ENCODE measurements at regions not wholly inside any gene's neighbourhood (a gene's known extent, or its start where the extent isn't known, plus 50 kb on each side); places are given as distances from the start of the nearest gene placed in this dataset.

DNA sequence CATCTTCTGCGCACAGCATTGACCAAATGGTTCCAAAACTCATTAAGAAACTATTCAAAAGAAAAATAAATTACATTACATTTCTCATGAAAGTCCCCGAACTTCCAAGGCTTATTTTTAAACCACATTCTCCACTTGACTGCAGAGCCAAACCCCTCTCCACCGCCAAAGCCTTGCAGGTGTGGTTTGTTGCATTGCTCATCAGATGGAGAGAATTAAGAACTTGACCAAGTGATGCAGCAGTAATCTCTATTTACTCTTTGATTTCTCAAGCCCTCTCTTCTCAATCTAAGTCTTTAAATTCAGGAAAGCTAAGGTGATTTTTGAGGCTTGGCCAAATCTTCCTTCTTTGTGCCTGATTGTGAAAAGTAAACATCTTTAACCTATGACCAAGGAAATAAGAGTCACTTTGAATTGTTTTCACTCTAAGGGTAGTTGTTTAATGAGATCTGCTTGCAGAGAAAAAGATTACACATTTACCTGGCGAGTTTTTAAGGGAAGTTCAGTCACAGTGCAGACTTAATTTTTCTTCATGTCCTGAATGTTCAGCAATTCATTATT, 290.5 kb upstream of the ITGA1 start:
- H3K4me2 ChIP-seq (ENCODE audit: low read length): no peak overlapping the region
- FAIRE-seq (no peak), DNase-seq (ENCODE audit: low read depth) (no peak)
- H4K20me1 ChIP-seq (ENCODE audit: insufficient read depth, low read length): no peaks in the 10 kb centered on the region
- no peaks in the 10 kb centered on the region for H3K9me3 ChIP-seq (ENCODE audit: insufficient read depth, low read depth, low read length)
- Mint-ChIP-seq H3K4me3 (ENCODE audit: unreplicated experiment) (no peak overlapping the region), H3K27me3 (ENCODE audit: low read depth, unreplicated experiment) (no peaks in the 10 kb centered on the region), H3K27ac (ENCODE audit: unreplicated experiment) (no peak overlapping the region), H3K9me3 (ENCODE audit: unreplicated experiment) (no peaks in the 10 kb centered on the region), H3K36me3 (ENCODE audit: low read depth, unreplicated experiment) (no peaks in the 10 kb centered on the region), H3K4me1 (ENCODE audit: low read depth, unreplicated experiment) (no peaks in the 10 kb centered on the region)
- TF ChIP-seq, protein P1, sequence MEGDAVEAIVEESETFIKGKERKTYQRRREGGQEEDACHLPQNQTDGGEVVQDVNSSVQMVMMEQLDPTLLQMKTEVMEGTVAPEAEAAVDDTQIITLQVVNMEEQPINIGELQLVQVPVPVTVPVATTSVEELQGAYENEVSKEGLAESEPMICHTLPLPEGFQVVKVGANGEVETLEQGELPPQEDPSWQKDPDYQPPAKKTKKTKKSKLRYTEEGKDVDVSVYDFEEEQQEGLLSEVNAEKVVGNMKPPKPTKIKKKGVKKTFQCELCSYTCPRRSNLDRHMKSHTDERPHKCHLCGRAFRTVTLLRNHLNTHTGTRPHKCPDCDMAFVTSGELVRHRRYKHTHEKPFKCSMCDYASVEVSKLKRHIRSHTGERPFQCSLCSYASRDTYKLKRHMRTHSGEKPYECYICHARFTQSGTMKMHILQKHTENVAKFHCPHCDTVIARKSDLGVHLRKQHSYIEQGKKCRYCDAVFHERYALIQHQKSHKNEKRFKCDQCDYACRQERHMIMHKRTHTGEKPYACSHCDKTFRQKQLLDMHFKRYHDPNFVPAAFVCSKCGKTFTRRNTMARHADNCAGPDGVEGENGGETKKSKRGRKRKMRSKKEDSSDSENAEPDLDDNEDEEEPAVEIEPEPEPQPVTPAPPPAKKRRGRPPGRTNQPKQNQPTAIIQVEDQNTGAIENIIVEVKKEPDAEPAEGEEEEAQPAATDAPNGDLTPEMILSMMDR (IDR thresholded peaks at IDR 0.05; ENCODE audit: insufficient read depth, low read depth, low read length): no peak
- no peak for TF ChIP-seq EZH2 (IDR thresholded peaks at IDR 0.05; ENCODE audit: insufficient read depth, low read length)
- H3K4me3 ChIP-seq (ENCODE audit: insufficient read depth, low read depth, low read length): no peak overlapping the region
- no peaks in the 10 kb centered on the region for H3K27me3 ChIP-seq (ENCODE audit: insufficient read depth, low read length)
- no peak overlapping the region for H3K9ac ChIP-seq (ENCODE audit: low read length)
- H3K79me2 ChIP-seq (ENCODE audit: insufficient read depth, low read length): no peaks in the 10 kb centered on the region
- no peak overlapping the region for H3K27ac ChIP-seq (ENCODE audit: low read depth, low read length)
- H3K36me3 ChIP-seq (ENCODE audit: insufficient read depth, low read length): no peaks in the 10 kb centered on the region
- no peak overlapping the region for H2AFZ ChIP-seq (ENCODE audit: low read depth, low read length)
- no peaks in the 10 kb centered on the region for H3K4me1 ChIP-seq (ENCODE audit: insufficient read depth, low read length)

DNA sequence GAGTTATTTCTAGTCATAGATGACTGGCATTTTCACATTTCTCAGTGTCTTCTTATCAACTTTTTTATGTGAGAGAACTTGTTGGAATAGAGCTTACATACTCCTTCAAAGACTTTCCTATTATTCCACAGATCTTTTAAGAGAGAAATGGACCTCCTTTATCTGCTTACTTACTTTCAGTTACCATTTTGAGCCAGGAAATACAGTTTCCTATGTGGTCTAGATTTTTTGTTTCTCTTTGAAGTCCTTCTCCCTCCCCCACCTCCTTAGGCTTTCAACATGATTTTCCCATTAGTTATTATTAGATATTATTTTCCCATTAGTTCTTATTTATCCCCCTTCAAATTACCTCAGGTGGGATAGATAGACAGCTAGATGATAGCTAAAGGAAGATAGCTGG, 289.1 kb upstream of the ITGA1 start:
- no peaks in the 10 kb centered on the region for H3K4me1 ChIP-seq (ENCODE audit: insufficient read depth, low read length)
- H3K27me3 ChIP-seq (ENCODE audit: insufficient read depth, low read length): no peaks in the 10 kb centered on the region
- H3K4me3 Mint-ChIP-seq (ENCODE audit: unreplicated experiment): no peak overlapping the region
- H3K4me1 Mint-ChIP-seq (ENCODE audit: low read depth, unreplicated experiment): no peaks in the 10 kb centered on the region
- H3K79me2 ChIP-seq (ENCODE audit: insufficient read depth, low read length): no peaks in the 10 kb centered on the region
- H3K27ac ChIP-seq (ENCODE audit: low read depth, low read length): no peak overlapping the region
- no peaks in the 10 kb centered on the region for H3K36me3 ChIP-seq (ENCODE audit: insufficient read depth, low read length)
- FAIRE-seq: no peak
- H3K36me3 Mint-ChIP-seq (ENCODE audit: low read depth, unreplicated experiment): no peaks in the 10 kb centered on the region
- no peak overlapping the region for H2AFZ ChIP-seq (ENCODE audit: low read depth, low read length)
- no peaks in the 10 kb centered on the region for H3K27me3 Mint-ChIP-seq (ENCODE audit: low read depth, unreplicated experiment)
- H3K27ac Mint-ChIP-seq (ENCODE audit: unreplicated experiment): no peak overlapping the region
- H3K9ac ChIP-seq (ENCODE audit: low read length): no peak overlapping the region
- H3K9me3 ChIP-seq (ENCODE audit: insufficient read depth, low read depth, low read length): no peaks in the 10 kb centered on the region
- no peaks in the 10 kb centered on the region for H4K20me1 ChIP-seq (ENCODE audit: insufficient read depth, low read length)
- DNase-seq (ENCODE audit: low read depth): no peak
- H3K4me2 ChIP-seq (ENCODE audit: low read length): no peak overlapping the region
- H3K4me3 ChIP-seq (ENCODE audit: insufficient read depth, low read depth, low read length): no peak overlapping the region
- H3K9me3 Mint-ChIP-seq (ENCODE audit: unreplicated experiment): no peaks in the 10 kb centered on the region
- no peak for TF ChIP-seq EZH2 (IDR thresholded peaks at IDR 0.05; ENCODE audit: insufficient read depth, low read length)
- TF ChIP-seq, protein P1 (IDR thresholded peaks at IDR 0.05; ENCODE audit: insufficient read depth, low read depth, low read length): no peak

- Histone ChIP-seq H3K36me3 (ENCODE audit: insufficient read depth, low read length) (no peaks in the 10 kb centered on the region), H3K4me2 (ENCODE audit: low read length) (no peak overlapping the region), H4K20me1 (ENCODE audit: insufficient read depth, low read length) (no peaks in the 10 kb centered on the region), H3K4me3 (ENCODE audit: insufficient read depth, low read depth, low read length) (no peak overlapping the region), H3K79me2 (ENCODE audit: insufficient read depth, low read length) (no peaks in the 10 kb centered on the region), H2AFZ (ENCODE audit: low read depth, low read length) (no peak overlapping the region), H3K9ac (ENCODE audit: low read length) (no peak overlapping the region), H3K9me3 (ENCODE audit: insufficient read depth, low read depth, low read length) (no peaks in the 10 kb centered on the region), H3K27me3 (ENCODE audit: insufficient read depth, low read length) (no peaks in the 10 kb centered on the region), H3K4me1 (ENCODE audit: insufficient read depth, low read length) (no peaks in the 10 kb centered on the region), H3K27ac (ENCODE audit: low read depth, low read length) (no peak overlapping the region)
- H3K4me3 Mint-ChIP-seq (ENCODE audit: unreplicated experiment): no peak overlapping the region
- no peak for TF ChIP-seq EZH2 (IDR thresholded peaks at IDR 0.05; ENCODE audit: insufficient read depth, low read length)
- TF ChIP-seq, protein P1 (IDR thresholded peaks at IDR 0.05; ENCODE audit: insufficient read depth, low read depth, low read length): no peak
- no peak overlapping the region for H3K27ac Mint-ChIP-seq (ENCODE audit: unreplicated experiment)
- H3K36me3 Mint-ChIP-seq (ENCODE audit: low read depth, unreplicated experiment): no peaks in the 10 kb centered on the region
- FAIRE-seq (no peak), DNase-seq (ENCODE audit: low read depth) (no peak)
- no peaks in the 10 kb centered on the region for H3K9me3 Mint-ChIP-seq (ENCODE audit: unreplicated experiment)
- H3K4me1 Mint-ChIP-seq (ENCODE audit: low read depth, unreplicated experiment): no peaks in the 10 kb centered on the region
- no peaks in the 10 kb centered on the region for H3K27me3 Mint-ChIP-seq (ENCODE audit: low read depth, unreplicated experiment)
These were observed 285.2 kb upstream of the ITGA1 start for GRCh38 chr5:52502460-52502999.
